GM12875 (cell line): ENCODE measurements at regions not wholly inside any gene's neighbourhood (a gene's known extent, or its start where the extent isn't known, plus 50 kb on each side); places are given as distances from the start of the nearest gene placed in this dataset.
"Not testable (repeated sequence)": the region's sequence is repeated elsewhere in the genome, so short reads cannot be mapped to it uniquely, and the experiment has no call there.

Experiments
- H3K4me3 ChIP-seq: one replicate; pipeline ENCODE4 v1.5.1; 2011; ENCODE audit warnings: low read depth, low read length, control low read depth
- TF ChIP-seq, protein P1 (sequence below): IDR thresholded peaks from 2 replicates; pipeline ENCODE4 v1.5.1; 2011; ENCODE audit warnings: low read depth, mild to moderate bottlenecking, control low read depth, inconsistent platforms, low read length, moderate library complexity, borderline replicate concordance; ENCODE audit not compliant: insufficient read depth

DNA sequence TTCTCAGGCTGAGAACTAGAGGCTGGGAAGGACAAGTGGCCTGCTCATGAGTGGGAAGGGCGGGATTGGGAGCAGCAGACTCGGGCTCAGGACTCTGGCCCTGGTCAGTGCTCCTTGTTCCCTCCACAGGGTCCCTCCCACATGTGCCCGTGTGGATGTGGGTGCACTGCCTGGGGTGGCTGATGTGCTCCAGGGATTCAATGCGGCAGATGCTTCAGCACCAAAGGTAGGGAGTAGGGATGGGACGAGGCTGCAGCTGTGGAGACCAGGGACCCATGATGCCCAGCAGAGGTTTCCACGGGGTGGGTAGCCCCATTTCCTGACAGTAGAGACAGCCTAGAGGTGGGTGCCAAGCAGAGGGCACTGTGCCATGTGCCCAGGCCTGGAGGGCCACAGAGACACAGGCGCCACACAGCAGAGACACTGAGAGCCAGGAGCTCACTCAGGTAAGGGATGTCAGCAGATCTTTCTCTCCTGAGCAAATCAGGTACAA is 89.5 kb downstream of the GGTLC2 start:
- TF ChIP-seq, protein P1, sequence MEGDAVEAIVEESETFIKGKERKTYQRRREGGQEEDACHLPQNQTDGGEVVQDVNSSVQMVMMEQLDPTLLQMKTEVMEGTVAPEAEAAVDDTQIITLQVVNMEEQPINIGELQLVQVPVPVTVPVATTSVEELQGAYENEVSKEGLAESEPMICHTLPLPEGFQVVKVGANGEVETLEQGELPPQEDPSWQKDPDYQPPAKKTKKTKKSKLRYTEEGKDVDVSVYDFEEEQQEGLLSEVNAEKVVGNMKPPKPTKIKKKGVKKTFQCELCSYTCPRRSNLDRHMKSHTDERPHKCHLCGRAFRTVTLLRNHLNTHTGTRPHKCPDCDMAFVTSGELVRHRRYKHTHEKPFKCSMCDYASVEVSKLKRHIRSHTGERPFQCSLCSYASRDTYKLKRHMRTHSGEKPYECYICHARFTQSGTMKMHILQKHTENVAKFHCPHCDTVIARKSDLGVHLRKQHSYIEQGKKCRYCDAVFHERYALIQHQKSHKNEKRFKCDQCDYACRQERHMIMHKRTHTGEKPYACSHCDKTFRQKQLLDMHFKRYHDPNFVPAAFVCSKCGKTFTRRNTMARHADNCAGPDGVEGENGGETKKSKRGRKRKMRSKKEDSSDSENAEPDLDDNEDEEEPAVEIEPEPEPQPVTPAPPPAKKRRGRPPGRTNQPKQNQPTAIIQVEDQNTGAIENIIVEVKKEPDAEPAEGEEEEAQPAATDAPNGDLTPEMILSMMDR = no peak
- no peak overlapping the region for H3K4me3 ChIP-seq

DNA sequence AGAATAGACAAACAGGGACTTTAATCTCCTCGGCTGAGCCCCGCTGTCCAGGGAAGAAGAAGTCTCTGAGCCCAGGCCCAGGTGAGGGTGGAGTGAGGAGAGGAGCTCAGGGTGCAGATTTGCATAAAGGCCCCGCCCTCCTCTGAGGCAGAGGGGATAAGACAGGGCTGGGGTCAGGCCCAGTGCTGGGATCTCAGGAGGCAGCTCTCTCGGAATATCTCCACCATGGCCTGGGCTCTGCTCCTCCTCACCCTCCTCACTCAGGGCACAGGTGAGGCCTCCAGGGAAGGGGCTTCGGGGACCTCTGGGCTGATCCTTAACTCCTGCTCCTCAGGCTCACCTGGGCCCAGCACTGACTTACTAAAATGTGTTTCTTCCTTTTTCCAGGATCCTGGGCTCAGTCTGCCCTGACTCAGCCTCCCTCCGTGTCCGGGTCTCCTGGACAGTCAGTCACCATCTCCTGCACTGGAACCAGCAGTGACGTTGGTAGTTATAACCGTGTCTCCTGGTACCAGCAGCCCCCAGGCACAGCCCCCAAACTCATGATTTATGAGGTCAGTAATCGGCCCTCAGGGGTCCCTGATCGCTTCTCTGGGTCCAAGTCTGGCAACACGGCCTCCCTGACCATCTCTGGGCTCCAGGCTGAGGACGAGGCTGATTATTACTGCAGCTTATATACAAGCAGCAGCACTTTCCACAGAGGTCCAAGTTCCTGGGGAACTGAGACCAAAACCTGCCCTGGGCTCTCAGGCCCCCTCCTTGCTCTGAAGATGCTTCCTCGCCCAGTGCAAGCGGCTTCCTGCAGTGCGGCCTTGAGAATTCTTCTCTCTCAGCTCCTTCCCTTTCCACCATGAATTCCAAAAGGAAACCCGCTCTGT is 90.2 kb downstream of the GGTLC2 start:
- H3K4me3 ChIP-seq = not testable (repeated sequence)

DNA sequence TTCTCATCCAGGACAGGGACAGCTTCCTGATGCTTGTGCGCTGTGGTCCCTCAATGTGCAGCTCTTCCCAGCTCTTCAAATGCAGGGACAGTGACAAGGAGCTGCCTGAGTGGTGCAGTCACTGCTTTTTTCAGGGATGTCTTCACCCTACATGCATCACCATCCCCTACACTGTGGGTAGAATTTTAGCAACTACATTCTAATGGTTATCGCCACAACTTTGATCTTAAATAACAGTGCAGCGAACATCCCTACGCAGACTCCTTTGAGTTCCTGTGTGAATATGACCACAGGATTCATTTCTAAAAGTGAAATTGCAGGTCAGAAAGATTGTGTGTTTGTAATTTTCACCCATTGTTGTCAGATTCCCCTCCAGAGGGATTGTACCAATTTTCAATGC is 90.9 kb downstream of the GGTLC2 start:
- not testable (repeated sequence) for H3K4me3 ChIP-seq

DNA sequence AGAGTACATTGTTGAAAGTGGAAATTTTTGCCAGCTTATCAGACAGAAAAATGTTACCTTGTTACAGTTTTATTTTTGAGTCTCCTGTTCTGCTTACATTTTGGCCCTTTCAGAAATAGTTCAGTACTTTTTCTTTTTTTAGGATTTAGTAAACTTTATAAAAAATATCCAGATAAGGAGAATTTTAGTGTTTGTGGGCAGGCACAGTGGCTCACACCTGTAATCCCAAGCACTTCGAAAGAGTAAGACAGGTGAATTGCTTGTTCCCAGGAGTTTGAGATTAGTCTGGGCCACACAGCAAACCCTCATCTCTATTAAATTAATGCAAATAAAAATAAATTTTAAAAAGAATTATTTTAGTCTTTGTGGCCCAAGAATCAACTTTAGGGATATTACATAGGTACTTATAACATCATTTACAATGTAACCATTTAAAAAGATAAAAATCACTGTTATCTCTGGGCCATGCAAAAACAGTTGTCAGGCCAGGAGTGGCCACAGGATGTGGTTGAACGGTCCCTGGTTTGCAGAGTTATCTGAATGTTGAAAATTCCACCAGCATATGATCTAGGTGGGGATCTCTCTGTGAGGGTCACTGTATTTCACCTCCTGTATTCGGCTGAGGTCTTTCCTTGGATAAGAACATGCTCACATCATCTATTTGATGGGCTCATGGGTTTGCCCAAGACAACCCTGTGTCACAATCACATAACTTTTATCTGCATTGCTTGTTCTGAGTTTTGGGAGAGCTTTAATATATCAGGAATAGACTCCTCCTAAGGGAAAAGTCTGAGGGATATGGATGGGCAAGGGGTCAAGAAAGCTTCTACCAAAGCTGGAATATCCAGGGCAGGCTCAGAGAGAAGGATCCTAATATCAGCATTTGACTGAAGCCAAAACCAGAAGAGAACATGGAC is 91.5 kb downstream of the GGTLC2 start:
- TF ChIP-seq, protein P1 = no peak

DNA sequence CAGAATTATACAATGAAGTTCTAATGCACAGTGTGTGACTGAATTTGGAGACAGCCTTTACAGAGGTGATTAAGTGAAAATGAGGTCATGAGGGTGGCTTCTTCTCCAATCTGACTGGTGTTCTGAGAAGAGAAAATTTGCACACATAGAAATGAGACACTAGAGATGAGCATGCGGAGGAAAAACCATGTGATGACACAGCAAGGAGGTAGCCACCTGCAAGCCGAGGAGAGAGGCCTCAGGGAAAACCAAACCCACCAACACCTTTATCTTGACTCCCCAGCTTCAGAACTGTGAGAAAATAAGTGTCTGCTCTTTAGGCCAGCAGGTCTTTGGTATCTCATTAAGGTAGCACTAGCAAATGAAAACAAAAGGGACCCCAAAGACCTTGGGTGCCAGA is 93.2 kb downstream of the GGTLC2 start:
- no peak overlapping the region for H3K4me3 ChIP-seq
- TF ChIP-seq, protein P1 = no peak

More for the DNA sequence above, 91.5 kb downstream of the GGTLC2 start:
- no peak overlapping the region for H3K4me3 ChIP-seq

DNA sequence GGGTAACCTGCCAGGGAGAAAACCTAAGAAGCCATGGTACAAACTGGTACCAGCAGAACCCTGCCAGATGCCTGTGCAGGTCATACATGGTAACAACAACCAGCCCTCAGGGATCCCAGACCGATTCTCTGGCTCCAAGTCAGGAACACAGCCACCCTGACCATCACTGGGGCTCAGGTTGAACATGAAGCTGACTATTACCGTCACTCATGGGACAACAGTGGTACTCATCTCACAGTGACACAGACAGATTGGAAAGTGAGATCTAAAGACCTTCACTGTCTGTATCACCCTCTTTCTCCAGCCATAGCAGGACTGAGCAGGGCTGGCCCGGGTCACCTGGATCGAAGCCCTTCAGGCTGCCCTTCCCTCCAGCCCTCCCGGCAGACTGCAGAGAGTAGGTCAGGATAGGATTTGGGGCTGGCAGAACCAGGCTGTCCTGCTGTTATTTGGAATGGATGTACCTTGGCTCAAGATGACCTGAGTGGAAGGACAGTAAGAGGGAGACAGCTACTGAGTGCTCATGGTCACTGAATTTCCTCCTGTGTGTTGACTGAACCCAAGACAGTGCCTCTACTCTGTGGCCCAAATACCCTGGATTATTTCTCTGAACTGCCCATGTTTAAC is 94.7 kb downstream of the GGTLC2 start:
- no peak overlapping the region for H3K4me3 ChIP-seq
- TF ChIP-seq, protein P1 = no peak

DNA sequence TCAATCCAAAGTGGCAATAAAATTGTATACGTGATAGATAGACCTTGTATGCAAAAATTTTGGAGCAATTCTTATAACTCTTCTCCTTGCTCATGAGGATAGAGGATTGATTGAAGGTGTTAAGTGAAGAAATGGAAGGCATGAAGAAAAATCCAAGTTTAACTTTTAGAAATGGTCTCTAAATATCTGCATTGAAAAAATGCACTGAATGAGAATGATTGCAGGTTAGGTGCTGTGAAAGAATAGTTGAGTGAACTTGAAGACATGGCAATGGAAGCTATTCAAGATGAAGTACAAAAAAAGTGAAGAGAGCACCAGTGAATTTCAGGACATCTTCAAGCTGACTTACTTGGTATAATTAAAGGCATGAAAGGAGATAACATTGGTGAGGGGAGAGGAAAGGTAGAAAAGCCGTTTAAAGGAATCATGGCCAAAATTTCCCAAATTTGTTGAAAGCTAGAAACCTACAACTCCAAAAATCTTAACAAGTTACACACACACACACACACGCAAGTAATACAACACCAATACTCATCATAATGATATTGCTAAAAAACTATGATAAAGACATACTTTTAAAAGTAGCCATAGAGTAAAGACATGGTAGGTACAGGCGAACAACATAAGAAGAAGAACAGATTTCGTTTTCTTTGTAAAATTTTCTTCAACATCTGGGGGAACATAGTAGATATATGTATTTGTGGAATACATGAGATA is 96.3 kb downstream of the GGTLC2 start:
- TF ChIP-seq, protein P1 = no peak
- no peak overlapping the region for H3K4me3 ChIP-seq
